ENCODE measurements at regions not wholly inside any gene's neighbourhood (a gene's known extent, or its start where the extent isn't known, plus 50 kb on each side); places are given as distances from the start of the nearest gene placed in this dataset.

GRCh38 chr1:193569096-193569982 lies 382.9 kb upstream of the B3GALT2 start:
- TF ChIP-seq EZH2 (IDR thresholded peaks at IDR 0.05; ENCODE audit: borderline replicate concordance, low read depth, low read length, severe bottlenecking) (no peak), CTCF (IDR thresholded peaks at IDR 0.05; ENCODE audit: borderline replicate concordance, extremely low read depth, low read length, poor library complexity, severe bottlenecking) (no peak)
- H3K4me1 ChIP-seq (ENCODE audit: insufficient read depth, low read length) = no peaks in the 10 kb centered on the region
- no peak overlapping the region for H3K9ac ChIP-seq (ENCODE audit: low read depth, low read length)
- H3K27me3 ChIP-seq (ENCODE audit: insufficient read depth, low read length, poor library complexity) = no peaks in the 10 kb centered on the region
- no peak overlapping the region for H3K4me3 ChIP-seq (ENCODE audit: low read depth in 1 of 2, low read length in 2 of 2)
- H3K79me2 ChIP-seq (ENCODE audit: insufficient read depth, low read length) = no peaks in the 10 kb centered on the region
- no peak overlapping the region for H3K27ac ChIP-seq (ENCODE audit: low read length)
- H4K20me1 ChIP-seq (ENCODE audit: insufficient read depth, low read length) = no peaks in the 10 kb centered on the region
- ATAC-seq (ENCODE audit: insufficient read depth, low read depth) (no peak), DNase-seq (no peak)
- no peak overlapping the region for H2AFZ ChIP-seq (ENCODE audit: low read depth, low read length)
- H3K36me3 ChIP-seq (ENCODE audit: insufficient read depth, low read length) = no peaks in the 10 kb centered on the region
- no peak overlapping the region for H3K4me2 ChIP-seq (ENCODE audit: insufficient read depth, low read length)
- H3K9me3 ChIP-seq (ENCODE audit: insufficient read depth, low read length, severe bottlenecking) = no peaks in the 10 kb centered on the region

GRCh38 chr1:193568512-193568911 lies 382.1 kb upstream of the B3GALT2 start:
- TF ChIP-seq EZH2 (IDR thresholded peaks at IDR 0.05; ENCODE audit: borderline replicate concordance, low read depth, low read length, severe bottlenecking) (no peak), CTCF (IDR thresholded peaks at IDR 0.05; ENCODE audit: borderline replicate concordance, extremely low read depth, low read length, poor library complexity, severe bottlenecking) (no peak)
- H3K9me3 ChIP-seq (ENCODE audit: insufficient read depth, low read length, severe bottlenecking) = no peaks in the 10 kb centered on the region
- H3K79me2 ChIP-seq (ENCODE audit: insufficient read depth, low read length) = no peaks in the 10 kb centered on the region
- no peak overlapping the region for H3K4me3 ChIP-seq (ENCODE audit: low read depth in 1 of 2, low read length in 2 of 2)
- ATAC-seq (ENCODE audit: insufficient read depth, low read depth) = no peak
- no peak for DNase-seq
- H3K4me2 ChIP-seq (ENCODE audit: insufficient read depth, low read length) = no peak overlapping the region
- no peak overlapping the region for H3K27ac ChIP-seq (ENCODE audit: low read length)
- no peaks in the 10 kb centered on the region for H3K36me3 ChIP-seq (ENCODE audit: insufficient read depth, low read length)
- H3K27me3 ChIP-seq (ENCODE audit: insufficient read depth, low read length, poor library complexity) = no peaks in the 10 kb centered on the region
- no peak overlapping the region for H2AFZ ChIP-seq (ENCODE audit: low read depth, low read length)
- H4K20me1 ChIP-seq (ENCODE audit: insufficient read depth, low read length) = no peaks in the 10 kb centered on the region
- H3K4me1 ChIP-seq (ENCODE audit: insufficient read depth, low read length) = no peaks in the 10 kb centered on the region
- H3K9ac ChIP-seq (ENCODE audit: low read depth, low read length) = no peak overlapping the region

GRCh38 chr1:193567937-193568336 lies 381.5 kb upstream of the B3GALT2 start:
- H4K20me1 ChIP-seq (ENCODE audit: insufficient read depth, low read length) = no peaks in the 10 kb centered on the region
- no peaks in the 10 kb centered on the region for H3K79me2 ChIP-seq (ENCODE audit: insufficient read depth, low read length)
- H3K36me3 ChIP-seq (ENCODE audit: insufficient read depth, low read length) = no peaks in the 10 kb centered on the region
- no peak overlapping the region for H3K4me3 ChIP-seq (ENCODE audit: low read depth in 1 of 2, low read length in 2 of 2)
- no peak overlapping the region for H3K27ac ChIP-seq (ENCODE audit: low read length)
- H3K9me3 ChIP-seq (ENCODE audit: insufficient read depth, low read length, severe bottlenecking) = no peaks in the 10 kb centered on the region
- no peaks in the 10 kb centered on the region for H3K4me1 ChIP-seq (ENCODE audit: insufficient read depth, low read length)
- H3K9ac ChIP-seq (ENCODE audit: low read depth, low read length) = no peak overlapping the region
- H3K4me2 ChIP-seq (ENCODE audit: insufficient read depth, low read length) = no peak overlapping the region
- TF ChIP-seq CTCF (IDR thresholded peaks at IDR 0.05; ENCODE audit: borderline replicate concordance, extremely low read depth, low read length, poor library complexity, severe bottlenecking) = no peak
- TF ChIP-seq EZH2 (IDR thresholded peaks at IDR 0.05; ENCODE audit: borderline replicate concordance, low read depth, low read length, severe bottlenecking) = no peak
- no peak overlapping the region for H2AFZ ChIP-seq (ENCODE audit: low read depth, low read length)
- DNase-seq (no peak), ATAC-seq (ENCODE audit: insufficient read depth, low read depth) (no peak)
- H3K27me3 ChIP-seq (ENCODE audit: insufficient read depth, low read length, poor library complexity) = no peaks in the 10 kb centered on the region
